ENCODE measurements at regions not wholly inside any gene's neighbourhood (a gene's known extent, or its start where the extent isn't known, plus 50 kb on each side); places are given as distances from the start of the nearest gene placed in this dataset.

- TF ChIP-seq CTCF (IDR thresholded peaks at IDR 0.05; ENCODE audit: insufficient read depth, low read length) (no peak), GABPA (IDR thresholded peaks at IDR 0.05; ENCODE audit: low read depth) (no peak), SPI1 (IDR thresholded peaks at IDR 0.05; ENCODE audit: borderline replicate concordance, low read depth) (no peak), POLR2AphosphoS5 (IDR thresholded peaks at IDR 0.05; ENCODE audit: low read depth) (no peak)
These were observed 127.5 kb upstream of the CDH13 start for GRCh38 chr16:82499302-82499701.
